GDM1 (cell line): ENCODE measurements at regions not wholly inside any gene's neighbourhood (a gene's known extent, or its start where the extent isn't known, plus 50 kb on each side); places are given as distances from the start of the nearest gene placed in this dataset.
"Not testable (repeated sequence)": the region's sequence is repeated elsewhere in the genome, so short reads cannot be mapped to it uniquely, and the experiment has no call there.

Experiments used
- DNase-seq: peaks from one replicate; lab custom pipeline; 2025; lab: John Stamatoyannopoulos, UW

DNA sequence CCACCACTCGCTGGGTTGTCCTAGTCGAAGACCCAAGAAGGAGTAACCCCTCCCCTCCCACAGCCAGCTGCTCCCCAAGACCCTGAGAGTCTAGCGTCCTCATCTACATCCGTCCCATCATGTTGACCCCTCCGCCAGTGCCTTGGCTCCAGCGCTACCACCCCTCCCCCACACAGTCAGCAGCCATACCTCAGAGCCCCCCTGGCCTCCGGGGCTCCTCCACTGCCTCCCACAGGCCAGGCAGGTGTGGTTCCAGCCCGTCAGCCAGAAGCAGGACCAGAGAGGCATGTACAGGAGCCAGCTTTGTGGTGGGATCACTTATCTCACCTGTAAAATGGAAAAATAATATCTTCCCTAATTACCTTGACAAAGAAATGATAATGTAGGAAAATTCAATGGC is 51.5 kb upstream of the PHF21B start:
- DNase-seq: no peak

DNA sequence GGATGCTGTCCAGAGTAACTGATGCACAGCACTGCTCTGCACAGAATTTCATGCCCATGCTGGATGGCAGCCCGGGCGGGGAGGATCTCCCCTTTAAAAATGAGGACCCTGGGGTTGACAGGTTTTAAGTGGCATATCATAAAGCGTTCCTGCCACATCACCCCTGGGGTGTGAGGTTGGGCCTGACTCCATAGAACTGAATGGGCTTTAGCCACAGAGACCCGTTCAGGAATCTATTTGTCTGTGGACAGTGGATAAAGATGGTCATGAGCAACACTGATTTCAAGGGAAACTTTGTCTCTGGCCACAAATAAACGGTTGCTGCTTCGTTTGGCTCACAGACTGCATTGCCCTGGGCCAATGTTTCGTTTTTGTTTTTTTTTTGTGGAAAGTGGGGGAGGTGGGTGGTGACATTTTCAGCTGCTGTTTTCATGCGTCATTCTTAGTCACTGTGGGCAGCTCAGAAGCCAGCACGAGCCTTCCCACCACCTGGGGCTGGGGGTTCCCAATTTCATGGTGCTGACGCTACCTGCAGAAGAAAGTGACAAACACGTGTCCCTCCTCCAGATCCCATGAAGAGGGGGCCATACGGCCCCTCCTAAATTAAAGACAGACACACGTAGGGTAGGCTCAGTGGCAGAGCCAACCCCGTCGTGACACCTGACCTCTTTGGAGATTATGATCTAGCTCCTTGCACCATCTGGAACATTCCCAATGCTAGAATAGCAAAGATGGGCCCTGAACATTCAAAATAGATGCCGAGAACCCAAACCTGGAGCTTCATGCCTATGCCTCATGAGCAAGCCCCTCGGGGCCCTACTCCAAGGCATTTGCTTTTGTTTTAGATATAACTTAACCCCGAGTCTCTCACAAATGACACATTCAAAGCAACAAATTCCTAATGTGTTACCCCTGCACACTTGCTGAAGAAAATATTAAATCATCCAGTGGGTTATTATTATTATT is 54.8 kb upstream of the PHF21B start:
- DNase-seq: no peak

DNA sequence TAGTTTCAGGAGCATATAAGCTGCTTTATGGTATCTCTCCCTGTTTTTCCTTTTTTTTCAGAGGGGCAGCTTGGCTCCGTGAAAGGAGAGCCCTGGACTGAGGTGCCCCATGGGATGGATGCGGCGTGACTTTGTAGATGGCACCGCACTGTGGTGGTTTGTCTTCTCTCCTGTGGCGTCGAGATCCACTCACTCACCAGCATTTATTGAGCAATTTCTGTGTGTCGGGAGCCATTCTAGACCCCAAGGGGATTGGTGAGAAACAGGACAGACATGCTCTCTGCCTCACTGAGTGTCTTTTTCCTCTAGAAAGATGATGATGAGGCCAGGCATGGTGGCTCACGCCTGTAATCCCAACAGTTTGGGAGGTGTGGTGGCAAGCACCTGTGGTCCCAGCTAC is 55.9 kb upstream of the PHF21B start:
- DNase-seq: no peak

DNA sequence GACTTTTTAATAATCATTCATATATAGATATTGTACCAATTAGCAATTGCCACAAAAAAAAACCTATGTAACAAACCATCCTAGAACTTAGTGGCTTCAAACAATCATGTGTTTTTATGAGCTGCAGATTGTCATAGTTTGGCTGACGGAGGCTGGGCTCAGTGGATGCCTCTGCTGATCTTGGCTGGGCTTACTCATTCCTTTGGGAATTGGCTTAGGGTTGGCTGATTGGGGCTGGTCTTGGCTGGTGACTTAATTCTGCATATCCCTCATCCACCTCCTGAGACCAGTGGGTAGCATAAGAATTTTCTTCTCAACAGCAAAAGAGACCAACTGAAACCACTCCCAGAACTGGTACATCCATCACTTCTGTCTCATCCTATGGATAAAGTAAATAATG is 57.9 kb upstream of the PHF21B start:
- DNase-seq: no peak

DNA sequence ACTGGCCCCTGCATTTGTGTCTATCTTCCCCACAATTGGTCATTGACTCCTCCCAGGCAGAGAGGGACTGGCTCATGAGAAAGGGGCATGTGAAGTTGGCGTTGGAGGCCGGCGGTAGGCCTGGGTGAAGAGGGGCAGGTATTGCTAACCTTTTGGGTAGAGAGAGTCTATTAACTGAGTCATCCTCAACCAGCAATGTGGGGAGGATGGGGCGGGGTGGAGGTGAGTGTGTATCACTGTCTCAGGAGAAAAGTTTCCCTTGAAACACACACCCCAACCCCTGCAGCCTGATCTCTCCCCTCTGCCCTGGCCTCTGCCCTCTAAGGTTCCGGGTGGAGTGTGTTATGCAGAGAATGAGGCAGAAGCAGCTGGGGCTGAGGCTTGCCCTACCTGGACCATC is 60.1 kb upstream of the PHF21B start:
- DNase-seq: no peak

DNA sequence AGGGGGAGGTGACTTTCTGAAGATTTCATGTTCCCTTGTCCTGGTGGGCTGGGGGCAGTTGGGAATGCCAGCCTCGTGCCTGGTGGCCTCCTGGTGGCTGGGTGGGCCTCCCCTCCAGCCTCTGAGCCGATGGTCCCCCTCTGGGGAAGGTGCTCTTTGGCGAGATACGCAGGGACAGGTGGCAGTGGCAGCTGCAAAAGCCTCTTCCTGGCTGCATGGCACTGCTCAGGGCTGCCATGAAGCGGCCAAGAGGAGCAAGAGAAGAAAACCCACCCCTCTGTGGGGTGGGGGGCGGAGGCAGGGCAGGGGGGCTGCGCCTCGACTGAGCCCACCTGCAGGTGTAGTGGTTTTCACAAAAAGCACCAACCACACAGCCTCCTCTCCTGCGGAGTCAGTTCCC is 61.8 kb upstream of the PHF21B start:
- no peak for DNase-seq

DNA sequence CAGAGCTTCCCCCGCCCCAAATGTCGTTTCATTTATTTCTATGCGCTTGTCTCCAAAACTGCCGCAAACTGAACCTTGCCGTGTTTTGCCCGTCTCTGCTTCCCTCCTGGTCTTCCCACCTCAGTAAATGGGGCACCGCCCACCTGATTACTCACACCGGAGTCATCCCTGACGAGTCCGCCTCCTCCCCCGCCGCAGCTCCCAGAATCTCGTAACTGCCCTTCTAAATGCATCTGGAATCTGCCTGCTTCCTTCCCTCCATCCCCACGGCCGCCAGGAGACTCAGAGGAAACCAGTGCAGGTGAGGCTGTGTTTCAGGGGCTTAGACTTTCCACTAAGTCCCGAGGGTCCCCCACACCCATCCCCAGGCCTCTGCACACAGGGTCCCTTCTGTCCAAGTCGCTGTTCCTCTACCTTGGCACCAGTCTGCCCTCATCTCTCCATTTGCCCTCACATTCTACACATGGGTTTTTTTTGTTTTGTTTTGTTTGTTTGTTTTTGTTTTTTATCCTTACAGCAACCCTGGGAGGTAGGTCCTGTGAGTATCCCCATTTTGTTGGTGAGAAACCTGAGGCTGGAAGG is 62.6 kb upstream of the PHF21B start:
- no peak for DNase-seq

DNA sequence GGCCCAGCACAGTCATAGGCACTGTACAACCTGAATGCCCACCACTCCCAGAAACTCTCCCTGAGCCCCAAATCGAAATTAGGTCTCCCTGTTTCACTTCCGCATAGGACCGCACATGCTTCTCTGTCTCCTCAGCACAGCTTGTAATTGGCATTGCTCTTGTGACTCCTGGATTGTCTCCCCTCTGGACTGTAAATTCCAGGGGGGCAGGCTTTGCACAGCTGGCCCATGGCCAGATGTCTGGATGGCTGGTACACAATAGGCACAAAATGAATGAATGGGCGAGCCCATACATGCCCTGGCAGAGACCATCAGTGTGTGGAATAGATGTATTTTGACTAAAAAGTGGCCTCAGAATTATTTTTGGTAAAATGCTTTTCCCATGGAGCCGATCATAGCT is 63.3 kb upstream of the PHF21B start:
- DNase-seq: no peak

DNA sequence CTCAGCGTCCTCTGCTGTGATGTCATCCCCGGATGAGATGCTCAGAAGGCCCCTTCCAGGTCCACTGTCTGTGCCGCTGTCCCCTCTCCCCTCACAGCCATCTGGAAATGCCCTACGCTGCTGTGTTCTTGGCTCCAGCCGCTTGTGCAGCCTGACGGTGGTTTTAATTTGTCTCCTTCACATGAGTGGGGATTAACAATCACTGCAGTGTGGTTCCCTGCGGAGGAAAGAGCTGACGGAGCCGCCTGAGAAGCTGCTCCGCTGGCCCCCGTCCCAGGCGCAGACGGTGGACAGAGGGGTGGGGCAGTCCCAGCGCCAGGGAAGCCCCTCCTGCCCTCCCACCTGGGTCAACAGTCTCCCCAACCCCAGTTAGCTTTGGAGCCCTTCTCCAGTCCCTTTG is 67.5 kb upstream of the PHF21B start:
- DNase-seq: no peak

DNA sequence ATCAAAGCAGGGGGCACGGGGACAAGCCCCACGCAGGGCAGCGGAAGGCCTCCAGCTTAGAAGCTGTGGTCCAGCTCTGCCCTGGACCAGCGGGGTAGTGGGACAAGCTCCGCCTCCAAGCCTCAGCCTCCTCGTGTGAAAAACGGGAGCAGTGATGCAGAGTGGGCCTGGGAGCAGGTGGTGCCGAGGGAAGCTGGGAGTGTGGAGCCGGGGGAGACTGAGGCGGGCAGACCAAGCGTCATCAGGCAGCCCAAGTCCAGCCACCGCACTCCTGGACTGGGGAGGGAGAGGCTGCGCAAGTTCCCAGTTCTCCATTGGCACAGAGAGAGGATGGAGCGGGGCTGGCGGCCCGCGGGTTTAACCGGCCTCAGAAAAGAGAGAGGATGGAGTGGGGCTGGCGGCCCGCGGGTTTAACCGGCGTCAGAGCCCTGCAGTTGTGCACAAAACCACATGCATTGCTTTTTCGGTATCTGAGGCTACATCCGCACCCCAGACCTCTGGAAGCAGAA is 68.1 kb upstream of the PHF21B start:
- no peak for DNase-seq

DNA sequence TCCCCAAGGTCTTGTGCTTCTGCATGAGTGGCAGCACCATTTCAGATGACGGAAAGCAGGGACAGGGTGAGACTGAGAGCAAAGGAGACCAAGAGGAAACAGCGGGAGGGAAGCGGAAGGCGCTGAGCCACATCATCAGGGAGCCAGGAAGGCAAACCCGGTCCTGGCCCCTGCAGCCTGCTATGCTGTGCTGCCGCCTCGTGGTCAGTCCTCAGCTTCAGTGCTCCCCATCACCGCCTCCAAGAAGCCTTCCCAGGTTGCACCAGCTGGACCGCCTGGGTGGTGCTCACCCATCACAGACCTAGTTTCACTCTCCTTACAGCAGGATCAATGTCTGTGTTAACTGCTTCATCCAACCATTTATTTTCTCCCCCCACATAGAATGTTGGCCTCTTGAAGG is 73.0 kb upstream of the PHF21B start:
- DNase-seq: no peak

DNA sequence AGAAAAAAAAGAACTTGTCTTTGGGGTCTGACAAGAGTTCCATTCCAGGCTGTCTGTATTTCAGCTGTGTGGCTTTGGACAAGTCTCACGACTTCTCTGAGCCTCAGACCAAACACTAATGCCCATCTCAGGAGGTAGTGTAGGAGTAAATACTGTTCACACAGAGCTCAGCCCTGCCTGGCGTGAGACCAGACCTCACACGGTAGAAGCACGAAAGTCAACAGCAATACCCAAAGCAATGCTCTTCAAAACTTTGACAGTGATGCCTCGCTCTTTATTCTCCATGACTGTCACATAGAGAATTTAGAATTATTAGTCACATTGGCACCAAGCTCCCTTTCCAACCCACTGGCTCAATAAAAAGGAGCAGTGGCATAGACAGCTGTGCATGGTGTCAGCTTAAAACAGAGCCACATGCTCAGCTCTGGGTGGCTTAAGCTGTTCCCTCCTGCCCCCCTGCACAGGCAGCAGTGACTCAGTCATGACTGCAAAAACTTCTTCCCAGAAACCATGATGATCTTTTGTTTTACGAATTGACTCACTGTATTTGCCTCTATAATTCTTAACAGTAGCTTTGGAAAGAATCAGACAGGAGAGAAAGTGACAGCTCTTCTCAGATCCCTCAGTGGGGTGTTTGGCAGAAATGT is 74.0 kb upstream of the PHF21B start:
- no peak for DNase-seq

DNA sequence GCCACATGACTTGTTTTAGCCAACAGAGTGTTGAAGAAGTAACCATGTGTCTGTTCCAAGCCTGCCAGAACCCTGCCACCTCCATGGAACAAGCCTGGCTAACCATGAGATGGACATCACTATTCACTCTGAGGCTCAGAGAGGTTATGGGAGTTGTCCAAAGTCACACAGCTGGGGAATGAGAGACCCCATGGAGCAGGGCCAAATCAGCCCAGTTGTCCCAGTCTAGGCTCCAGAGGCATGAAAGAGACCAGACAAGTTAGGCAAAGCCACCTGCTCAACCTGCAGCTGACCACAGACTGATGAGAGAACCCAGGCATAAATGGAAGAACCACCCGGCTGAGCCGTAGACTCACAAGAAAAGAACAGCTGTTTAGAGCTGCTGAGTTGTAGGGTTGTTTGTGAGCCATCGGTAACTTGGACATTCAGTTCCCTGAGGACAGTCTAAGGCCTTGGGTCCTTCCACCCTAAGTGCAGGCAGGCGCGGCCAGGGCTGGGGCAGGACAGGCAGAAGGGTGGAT is 74.7 kb upstream of the PHF21B start:
- DNase-seq: no peak

DNA sequence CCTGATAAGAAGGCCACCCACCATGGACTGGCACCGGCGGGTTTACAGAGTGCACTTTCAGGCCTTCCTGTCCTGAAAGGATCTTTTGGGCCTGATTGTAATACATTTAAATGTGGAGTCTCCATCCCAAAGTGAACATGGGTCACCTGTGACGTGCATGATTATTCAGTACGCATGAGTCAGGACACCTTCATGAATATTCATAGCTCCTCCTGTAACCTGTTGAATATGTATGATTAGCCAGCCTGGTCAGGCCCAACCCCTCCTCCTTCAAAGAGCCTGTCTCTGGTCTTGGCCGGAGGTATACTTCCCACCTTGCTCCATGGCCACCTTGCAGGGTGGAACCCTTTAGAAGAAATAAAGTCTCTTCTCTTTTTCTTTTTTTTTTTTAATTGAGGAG is 75.9 kb upstream of the NUP50 start:
- no peak for DNase-seq

DNA sequence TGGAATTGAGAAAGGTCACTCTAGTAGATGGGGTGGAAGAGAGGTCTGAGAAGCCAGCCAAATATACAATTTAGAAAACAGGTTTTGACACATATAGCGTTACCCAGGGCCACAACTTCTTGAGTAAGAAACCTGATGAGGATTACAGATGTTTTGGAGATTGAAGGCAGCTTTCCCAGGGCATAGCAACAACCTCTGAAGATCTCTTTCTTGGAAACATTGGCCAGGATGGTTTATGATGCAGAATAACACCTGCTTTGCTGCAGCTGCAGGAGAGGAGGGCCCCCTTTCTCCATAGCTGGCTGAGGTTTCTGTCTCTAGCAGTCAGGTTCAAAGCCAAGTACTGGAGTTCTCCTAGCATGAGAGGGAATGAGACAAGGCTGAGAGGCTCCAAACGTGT is 75.1 kb upstream of the NUP50 start:
- no peak for DNase-seq

DNA sequence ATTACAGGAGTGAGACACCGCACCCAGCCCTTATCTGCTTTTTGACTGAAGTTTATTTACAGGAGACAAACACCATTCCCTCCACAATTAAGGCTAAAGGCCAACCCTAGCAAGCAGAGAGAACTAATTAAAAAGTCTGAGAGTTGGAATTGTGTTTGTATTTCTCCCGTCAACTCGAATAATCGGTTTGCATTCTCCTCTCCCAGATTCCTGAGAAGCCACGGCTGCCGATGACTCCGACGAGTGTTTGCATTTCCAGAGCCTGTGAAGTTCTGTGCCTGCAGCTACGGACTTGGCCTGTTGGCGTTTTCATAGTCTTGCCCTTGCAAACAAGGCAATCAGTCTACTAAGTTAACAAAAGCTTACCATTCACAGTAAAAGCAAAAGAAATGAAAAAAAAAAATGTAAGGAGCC is 73.2 kb upstream of the NUP50 start:
- no peak for DNase-seq

DNA sequence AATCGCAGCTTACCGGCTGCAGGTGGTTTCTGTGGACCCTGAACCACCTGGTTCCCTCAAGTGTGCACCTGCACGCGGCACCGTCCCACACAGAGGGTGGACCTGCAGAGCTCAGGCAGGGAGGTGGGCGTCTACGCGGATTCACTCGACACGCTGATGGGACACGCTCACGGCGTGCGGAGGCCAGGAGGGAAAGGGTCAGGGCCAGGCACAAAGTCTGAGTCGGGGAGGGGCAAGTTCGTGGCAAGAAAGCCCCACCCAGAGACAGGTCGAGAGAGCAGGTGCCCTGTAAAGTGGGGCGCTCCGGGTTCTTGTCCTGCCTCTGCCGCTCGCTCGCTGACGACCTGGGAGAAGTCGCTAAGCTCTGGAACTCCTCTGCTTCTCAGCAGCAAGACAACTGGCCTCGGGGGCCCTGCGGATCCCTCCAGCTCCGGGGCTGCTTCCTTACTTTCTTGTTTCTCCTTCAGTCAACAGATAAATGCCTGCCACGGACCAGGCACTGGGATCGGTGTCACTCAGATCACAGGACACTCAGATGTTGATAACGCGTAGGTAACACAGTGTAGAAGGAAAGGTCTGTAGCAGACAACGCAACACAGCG is 72.4 kb upstream of the NUP50 start:
- no peak for DNase-seq

DNA sequence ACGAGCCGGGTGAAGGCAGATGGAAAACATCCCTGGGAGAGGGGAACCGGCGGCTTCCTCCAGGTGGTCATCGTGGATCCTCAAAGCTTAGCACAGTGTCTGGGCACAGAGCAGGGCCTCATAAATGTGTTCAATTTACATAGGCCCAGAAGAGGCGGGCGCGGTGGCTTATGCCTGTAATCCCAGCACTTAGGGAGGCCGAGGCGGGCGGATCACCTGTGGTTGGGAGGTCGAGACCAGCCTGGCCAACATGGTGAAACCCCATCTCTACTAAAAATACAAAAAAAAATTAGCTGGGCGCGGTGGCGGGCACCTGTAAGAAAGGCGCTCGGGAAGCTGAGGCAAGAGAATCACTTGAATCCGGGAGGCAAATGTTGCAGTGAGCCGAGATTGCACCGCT is 71.8 kb upstream of the NUP50 start:
- DNase-seq: not testable (repeated sequence)

DNA sequence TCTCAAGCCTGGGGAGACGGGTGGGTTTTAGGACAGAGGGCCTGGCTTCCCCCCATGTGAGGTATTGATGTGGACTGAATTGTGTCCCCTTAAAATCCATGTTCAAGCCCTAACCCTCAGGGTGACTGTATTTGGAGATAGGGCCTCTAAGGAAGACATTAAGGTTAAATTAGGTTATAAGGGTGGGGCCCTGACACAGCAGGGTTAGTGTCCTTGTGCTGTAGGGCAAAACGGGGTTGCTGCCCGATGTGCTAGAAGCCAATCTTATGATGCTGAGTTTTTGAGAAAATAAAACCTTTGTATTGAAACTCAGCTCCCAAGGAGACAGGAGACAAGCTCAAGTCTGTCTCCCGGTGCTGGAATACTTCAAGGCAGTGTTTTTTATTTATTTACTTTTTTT is 71.1 kb upstream of the NUP50 start:
- no peak for DNase-seq

DNA sequence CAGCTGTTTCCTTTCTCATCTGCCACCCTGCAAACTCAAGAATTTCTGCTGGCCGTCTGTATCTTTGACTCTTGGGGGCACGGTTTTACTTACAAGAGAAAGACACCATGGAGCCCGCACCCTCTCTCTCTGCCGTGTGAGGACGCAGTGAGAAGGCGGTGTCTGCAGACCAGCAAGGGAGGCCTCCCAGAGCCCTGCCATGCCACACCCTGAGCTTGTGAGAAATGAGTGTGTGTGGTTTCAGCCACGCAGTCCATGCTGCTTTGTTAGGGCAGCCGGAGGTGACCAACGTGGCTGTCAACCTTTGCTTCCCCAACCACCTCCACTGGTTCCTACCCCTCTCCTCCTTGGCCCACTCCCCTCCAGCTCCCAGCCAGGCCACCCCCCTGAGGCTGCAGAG is 70.1 kb upstream of the NUP50 start:
- no peak for DNase-seq

DNA sequence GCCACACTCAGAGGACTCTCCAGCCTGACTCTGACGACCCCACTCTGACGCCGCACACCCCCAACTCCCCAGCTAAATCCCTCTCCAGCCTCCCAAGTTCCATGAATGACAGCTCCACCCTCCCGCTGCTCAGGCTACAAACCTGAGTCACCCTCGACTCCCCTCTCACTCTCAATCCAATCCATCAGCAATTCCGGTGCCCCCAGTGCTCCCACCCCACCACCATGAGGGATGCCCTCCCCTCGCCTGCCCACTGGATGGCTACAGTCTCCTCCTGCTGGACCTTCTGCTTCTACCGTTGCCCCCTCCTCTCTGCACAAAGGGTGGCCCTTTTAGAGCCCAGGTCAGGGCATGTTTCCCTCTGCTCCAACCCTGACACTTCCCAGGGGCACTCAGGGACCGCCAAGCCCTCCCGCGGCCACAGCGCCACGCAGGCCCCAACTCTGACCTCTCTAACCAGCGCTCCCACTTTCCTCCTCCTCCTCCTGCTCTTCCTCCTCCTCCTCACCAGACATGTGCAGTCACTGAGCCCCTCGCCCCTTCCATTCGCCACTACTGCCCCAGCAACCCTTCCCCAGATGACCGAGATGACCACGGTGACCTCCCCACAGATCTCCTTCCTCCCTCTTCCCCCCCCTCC is 69.5 kb upstream of the NUP50 start:
- DNase-seq: no peak

DNA sequence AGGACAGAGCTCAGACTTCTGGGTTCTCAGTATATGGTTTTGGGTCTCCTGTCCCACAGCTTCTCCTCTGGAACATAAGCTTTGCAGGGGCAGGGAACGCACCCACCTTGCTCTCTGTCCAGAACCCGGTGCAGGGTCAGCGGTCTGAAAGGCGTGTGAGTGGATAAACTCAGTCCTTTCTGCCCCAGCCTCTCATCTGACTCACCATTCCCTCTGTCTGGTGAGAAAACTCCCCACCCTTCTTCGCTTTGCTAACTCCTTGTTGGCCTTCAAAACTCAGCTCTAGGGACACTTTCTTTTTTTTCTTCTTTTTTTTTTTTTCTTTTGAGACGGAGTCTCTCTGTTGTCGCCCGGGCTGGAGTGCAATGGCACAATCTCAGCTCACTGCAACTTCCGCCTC is 68.9 kb upstream of the NUP50 start:
- DNase-seq: no peak
